Mammary epithelial cell (primary cell): ENCODE measurements at regions not wholly inside any gene's neighbourhood (a gene's known extent, or its start where the extent isn't known, plus 50 kb on each side); places are given as distances from the start of the nearest gene placed in this dataset.

ENCODE experiments used
- CTCF ChIP-seq, 2 donors: IDR thresholded peaks in 1 of 2; conservative IDR thresholded peaks in 1 of 2; 2 replicates each; pipeline ENCODE4 v1.5.1; 2011 to 2012; ENCODE audit warnings: inconsistent platforms in 2 of 2, low read length in 2 of 2, mild to moderate bottlenecking in 2 of 2, control low read depth in 1 of 2, low read depth in 1 of 2; ENCODE audit not compliant: insufficient read depth in 1 of 2; ENCODE audit errors: extremely low read depth in 1 of 2
- EZH2 ChIP-seq: IDR thresholded peaks from 2 replicates; pipeline ENCODE4 v1.6.1; 2012; ENCODE audit warnings: low read length, inconsistent platforms, borderline replicate concordance

- TF ChIP-seq EZH2 (no peak), CTCF (conservative IDR thresholded peaks at IDR 0.05 in 1 of 2, IDR thresholded peaks at IDR 0.05 in 1 of 2; ENCODE audit: extremely low read depth in 1 of 2, insufficient read depth in 1 of 2, low read depth in 1 of 2, low read length in 2 of 2) (no peak)
Measured at GRCh38 chr3:28727307-28727706, 378.7 kb upstream of the AZI2 start.
